HG03575 (cell line): ENCODE measurements at regions not wholly inside any gene's neighbourhood (a gene's known extent, or its start where the extent isn't known, plus 50 kb on each side); places are given as distances from the start of the nearest gene placed in this dataset.
"Not testable (repeated sequence)": the region's sequence is repeated elsewhere in the genome, so short reads cannot be mapped to it uniquely, and the experiment has no call there.

Experiments used
- ATAC-seq: cut with Tn5 transposase; IDR thresholded peaks from one replicate; pipeline ENCODE4 v1.9.1; 2021; ENCODE audit not compliant: unreplicated experiment, insufficient number of reproducible peaks, low FRiP score; ENCODE audit errors: extremely low read depth

DNA sequence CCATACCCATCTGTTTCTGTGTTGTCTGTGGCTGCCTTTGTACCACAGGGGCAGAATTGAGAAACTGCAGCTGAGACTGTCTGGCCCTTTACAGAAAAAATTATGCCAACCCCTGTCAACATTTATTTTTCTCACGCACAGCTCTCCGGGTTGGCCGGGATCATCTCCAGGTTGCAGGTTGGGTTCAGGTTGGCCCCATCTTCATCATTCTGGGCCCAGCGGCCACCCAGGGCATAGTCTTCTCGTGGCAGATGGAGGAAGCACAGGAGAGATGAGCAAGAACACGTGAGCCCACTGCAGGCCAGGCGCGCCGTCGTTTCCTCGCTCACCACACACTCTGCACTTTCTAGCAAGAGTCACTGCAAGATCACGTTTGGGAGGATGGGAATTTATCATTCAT is 66.1 kb upstream of the SEC14L1 start:
- ATAC-seq = no peak

- no peak for ATAC-seq
These were observed 64.5 kb upstream of the SEC14L1 start for GRCh38 chr17:77076124-77076830.

- ATAC-seq = no peak
These were observed 57.2 kb upstream of the SEC14L1 start for GRCh38 chr17:77083531-77083930.

DNA sequence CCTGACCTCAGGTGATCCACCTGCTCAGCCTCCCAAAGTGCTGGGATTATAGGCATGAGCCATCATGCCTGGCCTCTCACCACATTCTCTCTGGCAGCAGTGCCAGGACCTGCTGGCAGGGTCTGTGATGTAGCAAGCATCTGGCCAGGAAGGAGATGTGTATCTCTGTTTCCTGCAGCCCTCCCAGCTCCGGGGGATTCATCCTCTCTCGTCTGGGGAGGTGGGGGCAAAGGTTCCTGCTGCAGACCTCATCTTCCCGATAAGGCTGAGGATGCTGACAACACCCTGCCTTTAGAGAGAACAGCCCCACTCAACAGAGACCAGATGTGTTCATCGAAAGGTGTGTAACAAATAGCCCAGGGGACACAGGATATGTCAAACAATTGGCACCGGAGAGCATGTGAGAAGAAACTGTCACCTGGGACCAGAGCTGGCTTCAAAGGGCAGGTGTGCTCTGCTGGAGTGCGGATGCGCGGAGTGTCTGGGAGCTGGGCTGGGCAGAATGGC is 54.8 kb upstream of the SEC14L1 start:
- ATAC-seq = no peak

- no peak for ATAC-seq
These were observed 54.2 kb upstream of the SEC14L1 start for GRCh38 chr17:77086433-77087010.

GRCh38 chr17:77087650-77088454 is 52.9 kb upstream of the SEC14L1 start:
- ATAC-seq = no peak

GRCh38 chr17:77088455-77089123 is 52.2 kb upstream of the SEC14L1 start:
- peak; percentile 61 for ATAC-seq

DNA sequence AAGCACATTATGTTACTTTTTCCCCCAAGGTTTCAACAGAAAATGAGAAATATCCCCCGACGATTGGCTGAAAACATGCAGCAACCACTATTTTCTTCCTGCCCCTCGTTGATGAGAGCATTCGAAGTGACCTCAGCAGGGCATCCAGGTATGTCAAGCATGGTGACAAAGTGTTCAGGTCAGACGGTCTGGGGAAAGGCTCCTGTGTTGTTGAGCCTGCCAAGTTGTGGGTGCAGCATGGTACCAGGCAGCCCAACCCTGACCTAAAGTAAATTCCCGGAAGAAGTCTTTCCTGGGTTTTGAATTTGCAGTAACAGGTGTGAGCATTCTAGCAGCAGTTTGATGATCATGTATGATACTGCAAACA is 51.7 kb upstream of the SEC14L1 start:
- no peak for ATAC-seq

- not testable (repeated sequence) for ATAC-seq
These were observed 50.8 kb upstream of the SEC14L1 start for GRCh38 chr17:77089949-77090348.

DNA sequence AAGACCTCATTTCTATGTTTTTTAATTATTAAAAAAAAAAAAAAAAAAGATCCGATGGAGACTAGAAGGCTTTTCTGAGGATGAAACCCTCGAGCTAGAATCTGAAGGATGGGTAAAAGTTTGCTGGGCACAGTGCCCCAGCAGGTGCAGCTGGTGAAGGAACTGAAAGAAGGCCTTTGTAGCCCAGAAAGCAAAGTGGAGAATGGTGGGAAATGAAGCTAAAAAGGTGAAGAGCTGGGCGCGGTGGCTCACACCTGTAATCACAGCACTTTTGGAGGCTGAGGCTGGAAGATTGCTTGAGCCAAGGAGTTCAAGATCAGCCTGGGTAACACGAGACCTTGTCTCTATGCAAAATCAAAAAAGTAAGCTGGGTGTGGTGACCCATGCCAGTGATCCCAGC is 50.3 kb upstream of the SEC14L1 start:
- ATAC-seq = no peak
